GM21529 (cell line): ENCODE measurements at regions not wholly inside any gene's neighbourhood (a gene's known extent, or its start where the extent isn't known, plus 50 kb on each side); places are given as distances from the start of the nearest gene placed in this dataset.
"Not testable (repeated sequence)": the region's sequence is repeated elsewhere in the genome, so short reads cannot be mapped to it uniquely, and the experiment has no call there.

Experiments
- ATAC-seq: cut with Tn5 transposase; IDR thresholded peaks from one replicate; pipeline ENCODE4 v1.9.1; 2021; ENCODE audit not compliant: unreplicated experiment

DNA sequence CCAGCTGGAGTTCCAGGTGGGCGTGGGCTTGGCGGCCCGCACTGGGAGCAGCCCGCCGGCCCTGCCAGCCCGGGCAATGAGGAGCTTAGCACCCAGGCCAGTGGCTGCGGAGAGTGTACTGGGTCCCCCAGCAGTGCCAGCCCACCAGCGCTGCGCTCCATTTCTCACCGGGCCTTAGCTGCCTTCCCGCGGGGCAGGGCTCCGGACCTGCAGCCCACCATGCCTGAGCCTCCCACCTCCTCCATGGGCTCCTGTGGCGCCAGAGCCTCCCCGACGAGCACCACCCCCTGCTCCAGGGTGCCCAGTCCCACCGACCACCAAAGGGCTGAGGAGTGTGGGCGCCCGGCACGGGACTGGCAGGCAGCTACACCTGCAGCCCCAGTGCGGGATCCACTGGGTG, 1075.3 kb downstream of the SI start:
- ATAC-seq: not testable (repeated sequence)

DNA sequence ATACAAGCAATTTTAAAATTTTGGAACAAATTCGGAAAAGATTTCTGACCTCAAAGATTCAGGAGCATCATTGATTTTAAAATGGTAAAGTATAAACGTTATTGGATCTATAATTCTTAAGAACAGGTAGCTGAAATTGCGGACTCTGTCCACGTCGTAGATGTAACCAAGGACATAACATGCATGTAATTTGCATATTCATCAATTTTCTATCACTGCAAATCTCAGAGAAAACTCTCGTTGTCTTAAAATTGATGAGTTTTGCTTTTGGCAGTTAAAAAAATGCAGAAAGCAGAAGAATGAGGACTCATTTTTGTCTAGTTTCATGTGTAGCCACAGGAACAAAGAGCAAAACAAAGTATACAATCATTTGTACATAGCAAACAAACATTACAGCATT, 1094.4 kb downstream of the SI start:
- ATAC-seq: no peak

DNA sequence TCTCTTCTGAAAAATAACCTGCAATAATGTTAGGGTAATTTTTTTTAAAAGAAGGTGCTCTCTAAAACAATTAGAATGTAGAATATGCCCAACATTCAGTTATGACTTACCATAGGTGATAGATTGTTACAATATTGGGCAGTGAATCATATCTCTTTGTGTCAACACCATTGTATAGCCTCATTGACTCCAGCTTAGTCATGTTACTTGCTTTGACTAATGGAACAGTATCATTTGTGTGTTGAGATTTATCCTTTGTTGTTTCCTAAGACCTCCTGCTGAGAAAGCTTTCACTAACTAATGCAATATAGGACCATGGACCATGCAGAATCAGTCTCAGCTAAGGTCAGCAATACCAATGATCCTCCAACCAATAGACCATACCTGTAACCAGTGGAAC, 1106.4 kb downstream of the SI start:
- no peak for ATAC-seq

DNA sequence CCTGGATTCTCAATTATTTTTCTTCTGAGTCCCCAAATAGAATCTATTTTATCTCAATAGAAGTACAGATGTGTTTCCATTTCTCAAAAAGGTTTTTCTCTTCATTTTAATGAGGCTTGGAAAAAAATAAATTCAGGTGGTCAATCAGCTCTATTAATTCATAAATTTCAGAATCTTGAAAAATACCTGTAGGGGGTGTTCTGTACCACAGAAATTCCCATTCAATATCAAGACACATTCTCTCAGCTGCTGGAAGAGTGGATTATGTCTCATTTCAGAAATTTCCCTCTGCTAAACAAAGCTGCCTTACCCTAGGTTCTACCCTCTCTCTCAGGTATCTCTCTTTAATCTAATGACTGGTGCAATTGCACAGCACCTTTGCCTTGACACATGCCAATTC, 1121.2 kb downstream of the SI start:
- no peak for ATAC-seq

DNA sequence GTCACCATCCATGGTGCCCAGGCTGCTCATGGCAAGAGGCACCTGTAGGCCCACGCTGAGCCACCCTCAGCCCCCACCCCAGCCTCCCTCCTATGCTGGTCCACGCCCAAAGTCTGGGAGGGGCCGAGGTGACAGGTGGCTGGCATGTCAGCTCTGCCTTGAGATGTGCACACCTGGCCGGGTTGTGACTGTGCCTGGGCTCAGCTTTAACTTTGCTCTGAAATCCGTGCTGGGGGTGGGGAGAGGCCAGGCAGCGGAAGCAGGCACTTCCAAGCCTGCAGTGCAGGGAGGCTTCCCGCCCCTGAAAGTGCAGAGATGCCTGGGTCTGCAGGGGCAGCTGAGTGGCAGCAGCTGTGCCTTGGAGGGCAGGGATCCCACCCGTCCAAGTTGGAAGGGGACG, 1124.8 kb downstream of the SI start:
- ATAC-seq: no peak

DNA sequence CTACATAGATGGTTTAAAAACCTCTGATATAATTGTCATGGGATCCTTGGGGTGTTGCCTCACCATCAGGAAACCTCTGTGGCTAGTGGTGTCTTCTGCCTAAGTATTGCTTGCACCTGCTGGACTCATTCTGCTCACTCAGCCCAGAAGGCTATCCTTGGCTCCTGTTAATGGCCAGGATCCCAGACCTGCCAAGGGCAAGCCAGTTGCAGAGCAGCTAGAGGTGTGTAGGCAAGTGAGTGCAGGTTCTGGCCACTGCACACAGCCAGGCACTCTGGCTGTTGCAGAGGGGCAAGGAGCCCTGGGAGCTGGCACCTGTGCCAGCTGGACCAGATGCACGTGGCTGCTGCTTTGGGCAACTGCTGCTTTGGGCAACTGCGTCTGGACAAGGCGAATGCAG, 1125.8 kb downstream of the SI start:
- ATAC-seq: no peak

DNA sequence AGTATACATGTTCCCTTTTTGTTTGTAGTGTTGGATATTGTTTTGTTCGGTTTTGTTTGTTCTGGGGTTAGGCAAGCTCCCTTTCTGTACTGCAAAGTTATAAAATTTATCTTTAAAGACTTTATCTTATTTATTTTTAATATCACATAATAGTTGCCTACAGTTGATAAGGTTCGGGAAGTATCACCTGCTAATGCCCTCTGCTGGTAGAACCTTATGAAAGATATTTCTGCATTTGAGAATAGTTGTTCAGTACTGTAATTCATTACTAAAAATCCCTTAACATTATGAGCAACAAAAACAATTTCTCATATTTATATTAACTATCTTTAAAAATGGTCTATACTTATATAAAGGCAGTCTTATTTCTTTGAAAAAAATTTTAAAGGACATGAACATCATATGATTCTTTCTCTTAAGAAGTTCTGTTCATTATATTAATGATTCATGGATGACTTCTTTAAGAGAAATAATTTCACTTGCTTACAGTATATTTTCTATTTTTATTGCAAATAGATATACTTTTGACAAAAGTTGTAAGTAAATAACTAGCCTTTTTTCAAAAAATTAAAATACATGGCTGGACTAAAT, 1126.8 kb downstream of the SI start:
- ATAC-seq: no peak

DNA sequence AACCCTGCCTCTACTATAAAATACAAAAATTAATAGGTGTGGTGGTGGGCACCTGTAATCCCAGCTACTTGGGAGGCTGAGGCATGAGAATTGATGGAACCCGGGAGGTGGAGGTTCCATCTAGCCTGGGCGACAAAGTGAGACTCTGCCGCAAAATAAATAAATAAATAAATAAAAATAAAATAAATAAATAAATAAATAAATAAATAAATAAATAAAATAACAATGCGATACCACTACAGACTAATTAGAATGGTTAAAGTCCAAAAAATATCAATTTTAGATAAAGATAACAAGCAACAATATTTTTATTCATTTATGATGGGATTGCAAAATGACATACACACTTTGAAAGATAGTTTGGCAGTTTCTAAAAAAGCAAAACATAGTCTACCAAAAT, 1131.5 kb downstream of the SI start:
- no peak for ATAC-seq

DNA sequence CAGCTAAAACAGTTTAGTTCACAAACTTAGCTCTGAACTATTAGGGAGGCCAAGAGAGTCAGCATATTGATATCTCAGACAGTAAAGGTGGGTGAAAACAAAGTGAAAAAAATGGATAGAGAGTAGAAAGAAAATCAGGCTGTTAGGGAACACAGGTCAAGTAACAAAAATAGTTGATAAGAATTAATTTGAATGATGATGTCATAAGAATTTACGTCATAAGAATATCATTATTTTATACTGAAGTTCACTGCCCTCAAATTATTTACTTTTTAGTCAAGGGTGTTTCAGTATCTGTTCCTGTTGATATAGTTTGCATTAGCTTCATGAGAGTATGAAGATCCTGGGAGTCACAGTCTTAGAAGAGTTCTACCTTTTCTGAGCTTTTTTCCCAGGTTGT, 1134.6 kb downstream of the SI start:
- ATAC-seq: no peak

DNA sequence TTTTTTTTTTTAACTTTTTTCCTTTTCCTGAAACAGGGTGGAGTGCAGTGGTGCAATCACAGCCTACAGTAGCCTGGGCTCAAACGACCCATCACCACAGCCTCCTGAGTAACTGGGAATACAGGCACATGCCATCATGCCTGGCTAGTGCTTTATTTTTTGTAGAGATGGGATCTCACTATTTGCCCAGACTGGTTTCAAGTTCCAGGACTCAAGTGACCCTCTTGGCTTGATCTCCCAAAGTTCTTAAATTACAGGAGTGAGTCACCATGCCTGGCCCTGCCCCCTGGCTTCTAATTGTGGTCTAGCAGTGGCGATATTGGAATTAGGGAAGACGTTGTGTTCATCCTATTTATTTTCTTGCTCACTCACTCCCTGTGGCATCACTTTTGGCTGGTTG, 1138.4 kb downstream of the SI start:
- ATAC-seq: no peak

DNA sequence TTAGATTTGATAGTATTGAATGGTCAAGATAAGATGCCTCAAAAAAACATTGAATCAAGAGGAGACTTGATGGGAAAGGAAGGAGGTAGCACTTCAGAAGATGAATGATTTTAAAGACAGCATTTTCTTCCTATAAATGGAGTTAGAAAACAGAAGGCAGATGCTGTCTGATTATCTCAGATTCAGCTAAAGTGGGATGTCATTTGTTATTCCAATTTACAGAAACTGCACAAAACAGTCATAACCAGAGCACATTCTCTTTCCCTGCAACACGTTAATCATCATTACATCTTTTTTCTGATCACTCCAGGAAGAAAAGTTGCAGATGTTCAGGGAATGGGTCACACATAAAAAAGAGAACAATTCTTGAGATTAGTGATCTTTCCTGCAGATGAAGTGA, 1141.8 kb downstream of the SI start:
- no peak for ATAC-seq

DNA sequence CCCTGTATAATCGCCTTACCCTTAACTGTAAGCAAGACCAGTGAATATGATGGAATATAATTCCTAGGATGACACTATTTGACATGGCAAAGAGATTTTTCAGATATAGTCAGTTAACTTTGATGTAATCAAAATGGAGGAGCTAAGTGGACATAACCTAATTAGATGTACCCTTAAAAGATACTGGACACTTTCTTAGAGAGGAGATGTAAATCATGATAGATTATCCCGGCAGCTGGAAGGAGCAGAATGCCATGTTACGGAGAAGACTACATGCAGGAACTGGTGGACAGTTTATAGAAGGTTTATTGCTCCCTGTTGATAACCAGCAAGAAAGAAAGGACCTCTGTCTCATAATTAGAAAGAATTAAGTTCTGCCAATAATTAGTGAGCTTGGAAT, 1142.9 kb downstream of the SI start:
- ATAC-seq: no peak

DNA sequence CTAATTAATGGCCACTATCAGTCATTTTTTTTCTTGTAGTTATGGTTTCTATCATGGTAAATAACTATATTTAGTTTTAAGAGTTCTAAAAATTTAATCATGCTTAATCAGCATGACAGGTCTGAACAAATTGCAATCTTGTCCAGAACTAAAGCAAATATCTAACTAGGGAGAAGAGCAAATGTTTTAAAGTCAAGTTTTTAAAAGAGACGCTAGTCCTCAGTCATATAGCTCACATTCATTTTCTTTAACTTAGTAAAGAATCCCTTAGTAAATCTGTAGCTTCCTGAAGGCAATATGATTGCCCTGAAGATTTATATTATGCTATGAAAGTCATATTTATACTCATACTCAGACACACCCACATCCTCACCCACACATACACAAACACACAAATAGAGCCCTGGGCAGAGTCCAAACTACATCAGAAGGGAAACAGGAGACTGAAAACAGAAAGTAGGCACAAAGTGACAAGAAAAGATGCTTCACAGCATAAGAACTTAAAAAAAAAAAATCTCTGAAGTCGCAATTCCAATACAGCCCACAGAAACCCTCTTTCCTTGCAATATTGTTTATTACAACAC, 1149.1 kb downstream of the SI start:
- ATAC-seq: no peak

DNA sequence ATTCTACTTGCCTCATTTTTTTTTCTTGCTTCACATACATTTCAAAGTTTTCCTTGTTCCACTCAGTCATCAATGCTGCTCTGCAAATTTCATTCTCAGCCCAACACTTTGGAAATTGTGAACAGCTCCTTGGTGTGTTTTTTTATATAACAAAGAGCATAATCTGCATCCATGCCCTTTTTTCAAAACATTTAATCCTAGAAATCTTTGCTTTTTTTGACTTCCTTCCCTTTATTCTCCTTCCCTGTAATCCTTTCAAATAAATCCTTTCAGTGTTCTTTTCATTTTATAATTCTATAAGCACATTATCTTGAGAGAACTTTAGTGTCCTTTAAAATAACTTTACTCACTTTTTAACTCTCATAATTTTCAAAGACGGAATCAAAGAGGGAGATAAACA, 1150.8 kb downstream of the SI start:
- ATAC-seq: no peak

DNA sequence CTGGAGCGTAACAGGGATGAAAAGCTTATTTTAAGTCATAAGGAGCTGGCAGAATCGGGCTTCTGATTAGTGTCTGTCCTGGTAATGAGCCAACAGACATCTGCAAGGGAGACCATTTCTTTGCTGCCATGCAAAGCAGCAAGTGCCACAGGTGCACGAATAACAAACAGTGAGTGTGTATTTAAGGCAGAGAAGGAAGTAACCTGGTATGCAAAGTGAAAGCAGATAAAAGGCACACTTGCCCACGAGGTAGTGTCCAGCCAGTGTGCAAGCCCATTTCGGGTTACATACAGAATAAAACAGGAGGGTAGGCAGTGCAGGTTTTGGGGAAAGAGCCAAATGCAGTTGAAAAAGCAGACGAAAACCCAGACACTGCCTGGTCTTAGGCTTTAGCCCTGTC, 1153.7 kb downstream of the SI start:
- ATAC-seq: no peak

DNA sequence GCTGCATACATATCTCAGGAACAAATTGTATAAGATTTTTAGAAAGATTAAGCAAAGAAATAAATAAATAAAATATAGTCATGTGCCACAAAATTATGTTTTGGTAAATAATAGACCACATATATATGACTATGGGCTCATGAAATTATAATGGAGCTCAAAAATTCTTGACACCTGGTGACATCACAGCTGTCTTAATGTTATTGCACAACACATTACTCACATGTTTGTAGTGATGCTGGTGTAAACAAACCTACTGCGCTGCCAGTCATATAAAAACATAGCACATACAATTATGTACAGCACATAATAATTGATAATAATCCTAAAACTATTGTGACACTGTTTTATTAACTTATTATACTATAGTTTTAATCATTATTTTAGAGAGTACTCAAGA, 1159.1 kb downstream of the SI start:
- ATAC-seq: no peak

DNA sequence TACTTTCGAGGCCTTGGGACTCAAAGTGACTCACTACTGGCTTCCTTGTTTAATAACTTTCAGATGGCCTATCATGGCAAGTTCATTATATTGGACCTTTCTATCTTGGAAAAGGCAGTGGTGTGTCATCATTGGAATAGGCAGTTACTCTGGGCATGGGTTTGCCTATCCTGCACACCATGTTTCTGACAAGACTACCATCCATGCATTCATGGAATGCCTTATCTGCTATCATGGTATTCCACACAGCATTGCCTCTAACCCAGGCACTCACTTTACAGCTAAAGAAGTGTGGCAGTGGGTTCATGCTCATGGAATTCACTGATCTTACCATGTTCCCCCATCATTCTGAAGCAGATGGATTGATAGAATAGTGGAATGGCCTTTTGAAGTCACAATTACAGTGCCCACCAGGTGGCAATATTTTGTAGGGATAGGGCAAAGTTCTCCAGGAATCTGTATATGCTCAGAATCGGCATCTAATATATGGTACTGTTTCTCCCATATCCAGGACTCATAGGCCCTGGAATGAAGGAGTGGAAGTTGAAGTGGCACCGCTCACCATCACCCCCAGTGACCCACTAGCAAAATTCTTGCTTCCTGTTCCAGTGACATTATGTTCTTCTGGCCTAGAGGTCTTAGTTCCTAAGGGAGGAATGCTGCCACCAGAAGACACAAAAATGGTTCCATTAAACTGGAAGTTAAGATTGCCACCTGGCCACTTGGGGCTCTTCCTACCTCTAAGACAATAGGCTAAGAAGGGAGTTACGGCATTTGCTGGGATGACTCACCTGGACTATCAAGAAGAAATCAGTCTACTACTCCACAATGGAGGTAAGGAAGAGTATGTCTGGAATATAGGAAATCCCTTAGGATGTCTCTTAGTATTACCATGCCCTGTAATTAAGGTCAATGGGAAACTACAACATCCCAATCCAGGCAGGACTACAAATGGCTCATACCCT, 1161.4 kb downstream of the SI start:
- no peak for ATAC-seq

DNA sequence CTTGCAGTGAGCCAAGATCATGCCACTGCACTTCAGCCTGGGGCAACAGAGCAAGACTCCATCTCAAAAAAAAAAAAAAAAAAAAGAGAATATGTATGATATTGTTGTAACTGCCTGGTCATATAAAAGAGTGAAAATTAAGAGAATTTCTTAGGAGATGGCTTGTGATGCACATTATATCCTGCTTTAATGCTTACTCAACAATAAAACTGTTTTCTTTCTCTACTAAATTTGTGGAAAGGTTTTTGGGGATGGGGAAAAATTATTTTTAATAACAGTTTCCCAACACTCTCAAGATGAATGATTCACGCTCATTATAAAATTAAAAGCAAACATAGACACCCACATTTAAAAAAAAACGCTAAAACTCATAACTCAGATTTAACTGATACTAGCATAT, 1163.0 kb downstream of the SI start:
- no peak for ATAC-seq

DNA sequence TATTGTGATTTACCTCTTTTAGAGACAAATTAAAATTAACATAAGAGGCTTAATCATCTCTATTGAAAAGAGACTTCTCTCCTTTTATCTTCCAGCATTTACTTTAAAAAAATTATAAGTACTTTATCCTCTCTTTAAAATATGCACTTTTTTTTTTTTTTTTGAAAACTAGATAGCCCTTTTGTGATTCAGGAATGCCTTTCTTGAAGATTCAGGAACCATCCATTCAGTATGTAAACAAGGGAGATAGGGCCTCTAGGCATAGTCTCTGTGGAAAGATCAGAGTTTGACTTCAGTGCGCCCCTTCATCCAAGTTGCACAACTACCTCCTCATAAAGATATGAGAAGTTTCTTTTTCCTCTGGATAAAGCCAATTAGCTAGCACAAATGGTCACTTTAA, 1163.7 kb downstream of the SI start:
- no peak for ATAC-seq

DNA sequence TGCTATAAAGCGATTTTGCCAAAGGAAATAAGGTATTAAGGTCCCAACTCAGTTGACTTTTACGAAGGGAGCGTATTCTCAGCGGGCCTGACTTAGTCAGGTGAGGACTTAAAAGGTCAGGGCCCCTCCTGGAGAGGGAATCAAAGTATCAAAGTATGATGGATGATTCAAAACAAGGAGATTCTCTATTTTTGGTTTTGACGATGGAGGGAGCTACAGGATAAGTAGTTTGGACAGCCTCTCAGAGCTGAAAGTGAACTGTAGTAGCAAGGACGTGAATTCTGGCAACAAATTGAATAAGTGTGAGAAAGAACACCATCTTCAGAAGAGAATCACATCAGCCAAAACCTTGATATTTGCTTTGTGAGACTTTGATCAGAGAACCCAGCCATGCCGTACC, 1186.5 kb downstream of the SI start:
- ATAC-seq: no peak

DNA sequence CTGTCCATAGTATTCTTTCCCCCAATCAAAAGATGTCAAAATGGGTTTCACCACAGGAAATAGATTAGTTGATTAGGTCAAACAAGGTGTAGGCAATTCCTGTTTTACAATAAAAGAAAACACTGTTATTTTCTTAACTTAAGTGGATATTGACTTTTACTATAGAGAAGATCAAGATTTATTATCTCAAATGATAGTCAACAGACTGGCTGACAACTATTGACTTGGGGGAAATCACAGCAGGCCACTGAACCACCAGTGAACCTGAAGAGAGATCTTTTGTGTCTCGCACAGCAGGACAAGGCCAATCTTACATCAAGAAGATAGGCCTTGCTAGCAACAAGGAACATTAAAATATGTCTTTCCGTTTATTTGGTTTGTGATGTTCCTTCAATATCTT, 1187.6 kb downstream of the SI start:
- ATAC-seq: no peak

DNA sequence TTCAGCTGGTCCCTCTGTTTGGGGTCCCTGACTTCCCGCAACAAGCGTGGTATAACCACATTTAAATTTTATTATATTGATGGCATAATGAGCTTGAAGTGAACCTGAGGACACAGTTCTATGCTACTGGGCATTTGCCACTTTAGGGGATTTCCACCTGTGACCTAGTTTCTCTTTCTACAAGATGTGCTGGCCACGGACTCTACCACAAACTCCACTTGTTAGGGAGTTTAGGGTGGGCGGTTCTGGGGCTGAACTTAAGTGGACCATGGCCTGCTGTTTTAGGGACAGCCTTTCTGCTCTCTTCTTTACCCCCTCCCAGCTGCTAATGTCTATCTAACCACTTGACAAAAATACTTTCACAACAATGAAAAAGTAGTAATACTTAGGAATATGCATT, 1199.1 kb downstream of the SI start:
- no peak for ATAC-seq
